Neuronal stem cell (in vitro differentiated cells): ENCODE measurements at regions not wholly inside any gene's neighbourhood (a gene's known extent, or its start where the extent isn't known, plus 50 kb on each side); places are given as distances from the start of the nearest gene placed in this dataset.
A peak's percentile ranks its signal among the peaks of the same experiment; 100 is the strongest.

ENCODE experiments used
- DNase-seq: peaks from one replicate; pipeline ENCODE4 v3.0.0-alpha.2; 2013; ENCODE audit warnings: low spot score
- H2AFZ ChIP-seq: one replicate; pipeline ENCODE4 v1.6.1; 2013; ENCODE audit warnings: mild to moderate bottlenecking, low read length, inconsistent platforms
- H2AK5ac ChIP-seq: 2 replicates; pipeline ENCODE4 v1.6.1; 2013; ENCODE audit warnings: low read depth, mild to moderate bottlenecking, inconsistent platforms, low read length, moderate library complexity, mixed read lengths
- H2BK120ac ChIP-seq: 2 replicates; pipeline ENCODE4 v1.6.1; 2013; ENCODE audit warnings: low read depth, mild to moderate bottlenecking, inconsistent platforms, low read length, moderate library complexity, mixed read lengths
- H2BK12ac ChIP-seq: one replicate; pipeline ENCODE4 v1.6.1; 2013; ENCODE audit warnings: low read length, inconsistent platforms
- H2BK15ac ChIP-seq: 2 replicates; pipeline ENCODE4 v1.6.1; 2013; ENCODE audit warnings: mild to moderate bottlenecking, low read length, inconsistent platforms, mixed read lengths
- H2BK5ac ChIP-seq: one replicate; pipeline ENCODE4 v1.6.1; 2013; ENCODE audit warnings: inconsistent platforms, mild to moderate bottlenecking, low read length, moderate library complexity
- H3K14ac ChIP-seq: one replicate; pipeline ENCODE4 v1.6.1; 2013; ENCODE audit warnings: low read length, inconsistent platforms
- H3K18ac ChIP-seq: 2 replicates; pipeline ENCODE4 v1.6.1; 2013; ENCODE audit warnings: low read length, inconsistent platforms
- H3K23ac ChIP-seq: 2 replicates; pipeline ENCODE4 v1.6.1; 2013; ENCODE audit warnings: low read depth, mild to moderate bottlenecking, mixed read lengths, low read length, inconsistent platforms; ENCODE audit not compliant: poor library complexity
- H3K27ac ChIP-seq: replicated peaks from 3 replicates; pipeline ENCODE4 v1.5.1; 2013; ENCODE audit warnings: low read length, inconsistent platforms
- H3K27me3 ChIP-seq, 3 experiments: 2 replicates each; pipeline ENCODE4 v1.6.1; 2013; ENCODE audit warnings: low read length in 3 of 3, mild to moderate bottlenecking in 2 of 3, inconsistent platforms in 1 of 3, low read depth in 1 of 3, mixed read lengths in 1 of 3, moderate library complexity in 1 of 3; ENCODE audit not compliant: control insufficient read depth in 3 of 3, insufficient read depth in 3 of 3
- H3K36me3 ChIP-seq, 2 donors: replicated peaks in 1 of 2; 2 replicates each; pipeline ENCODE4 v1.6.1; 2013; ENCODE audit warnings: low read length in 2 of 2; ENCODE audit not compliant: control insufficient read depth in 2 of 2, insufficient read depth in 2 of 2
- H3K4ac ChIP-seq: 2 replicates; pipeline ENCODE4 v1.6.1; 2013; ENCODE audit warnings: inconsistent platforms, mild to moderate bottlenecking, low read length, moderate library complexity
- H3K4me1 ChIP-seq, 2 donors: 1 replicate in 1 of 2; 2 replicates in 1 of 2; pipeline ENCODE4 v1.6.1; 2013; ENCODE audit warnings: low read length in 2 of 2, low read depth in 1 of 2; ENCODE audit not compliant: control insufficient read depth in 2 of 2, insufficient read depth in 1 of 2
- H3K4me2 ChIP-seq: one replicate; pipeline ENCODE4 v1.6.1; 2013; ENCODE audit warnings: mild to moderate bottlenecking, low read length, inconsistent platforms; ENCODE audit not compliant: insufficient read depth, poor library complexity, severe bottlenecking
- H3K4me3 ChIP-seq, 2 donors: 2 replicates each; pipeline ENCODE4 v1.5.1; 2013; ENCODE audit warnings: low read length in 2 of 2, mild to moderate bottlenecking in 2 of 2, inconsistent platforms in 1 of 2, moderate library complexity in 1 of 2
- H3K79me1 ChIP-seq: one replicate; pipeline ENCODE4 v1.6.1; 2013; ENCODE audit warnings: low read depth, mild to moderate bottlenecking, inconsistent platforms, low read length, moderate library complexity
- H3K9ac ChIP-seq: one replicate; pipeline ENCODE4 v1.6.1; 2013; ENCODE audit warnings: mild to moderate bottlenecking, low read depth, low read length, inconsistent platforms; ENCODE audit not compliant: poor library complexity
- H3K9me3 ChIP-seq, 2 donors: replicated peaks in 1 of 2; 2 replicates each; pipeline versions ENCODE3 to v1.6.1; 2013; ENCODE audit warnings: low read length in 2 of 2, mild to moderate bottlenecking in 2 of 2, inconsistent platforms in 1 of 2, low read depth in 1 of 2, mixed read lengths in 1 of 2, moderate library complexity in 1 of 2; ENCODE audit not compliant: control insufficient read depth in 2 of 2, insufficient read depth in 1 of 2
- H4K8ac ChIP-seq: one replicate; pipeline ENCODE4 v1.6.1; 2013; ENCODE audit warnings: low read depth, mild to moderate bottlenecking, inconsistent platforms, low read length, moderate library complexity
- H4K91ac ChIP-seq: one replicate; pipeline ENCODE4 v1.6.1; 2013; ENCODE audit warnings: low read length, low read depth, mild to moderate bottlenecking, inconsistent platforms; ENCODE audit not compliant: poor library complexity
- WGBS, 2 donors: extraction: QIAGEN DNeasy Blood & Tissue Kit; methylation state at CpG; one replicate each; pipeline ENCODE4 v1.1.7; 2013; ENCODE audit warnings: missing lambda C conversion rate in 2 of 2, mixed read lengths in 1 of 2; ENCODE audit not compliant: insufficient read length in 2 of 2, insufficient replicate concordance in 1 of 2; ENCODE audit errors: extremely low coverage in 2 of 2; 5-methylcytosine and 5-hydroxymethylcytosine counted together

DNA sequence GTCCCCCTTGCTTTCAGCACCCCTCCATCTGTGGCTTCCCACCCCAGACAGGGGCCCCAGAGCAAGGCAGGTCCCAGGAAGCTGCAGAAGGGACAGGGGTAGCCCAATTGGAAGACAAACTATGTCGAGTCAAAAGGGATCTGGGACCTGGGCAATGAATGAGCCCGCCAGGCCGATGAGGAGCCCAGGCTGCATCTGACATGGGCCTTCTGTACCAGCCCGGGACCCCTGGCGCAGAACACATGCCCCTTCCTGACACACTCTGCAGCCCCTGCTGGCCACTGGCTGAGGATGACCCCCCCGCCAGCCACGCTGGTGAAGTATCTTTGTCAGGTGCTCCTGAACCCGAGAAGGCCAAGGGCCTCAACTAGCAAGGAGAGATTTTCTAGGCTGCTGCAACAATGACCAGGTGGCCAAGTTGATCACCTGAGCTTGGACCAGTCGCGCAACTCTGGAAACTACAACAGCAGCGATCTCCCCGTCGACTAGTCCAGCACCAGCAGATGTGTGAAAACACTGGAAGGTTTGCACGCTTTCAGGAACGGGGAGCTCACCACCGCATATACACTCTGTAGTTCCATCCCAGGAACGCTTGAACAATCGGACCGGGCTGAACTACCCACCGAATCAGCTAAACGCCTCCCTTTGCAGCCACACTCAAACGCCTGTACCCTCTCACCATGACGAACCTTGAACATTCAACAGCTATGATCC lies 119.0 kb downstream of the NCOR2 start:
- Histone ChIP-seq H2BK5ac (peak overlapping the region; percentile 57), H3K18ac (peak overlapping the region; percentile 70), H3K4ac (no peak overlapping the region), H3K4me1 (peaks cover 13 to 24% of the 10 kb centered on the region in 2 donors), H2BK120ac (no peak overlapping the region), H3K4me3 (no peak overlapping the region), H4K8ac (no peak overlapping the region), H3K27me3 (no peaks in the 10 kb centered on the region), H3K4me2 (no peak overlapping the region), H3K36me3 (peaks cover 4 to 21% of the 10 kb centered on the region in 2 donors), H4K91ac (no peak overlapping the region), H3K27ac (no peak overlapping the region), H3K79me1 (peaks cover 10% of the 10 kb centered on the region), H3K14ac (no peak overlapping the region), H2BK15ac (no peak overlapping the region), H3K9me3 (no peaks in the 10 kb centered on the region), H3K9ac (no peak overlapping the region), H2AK5ac (peak overlapping the region; percentile 31), H2BK12ac (no peak overlapping the region), H3K23ac (peak overlapping the region; percentile 17), H2AFZ (no peak overlapping the region)
- no CpG with 5 or more reads among the region's 23 CpGs for WGBS, 2 donors
- no peak for DNase-seq

DNA sequence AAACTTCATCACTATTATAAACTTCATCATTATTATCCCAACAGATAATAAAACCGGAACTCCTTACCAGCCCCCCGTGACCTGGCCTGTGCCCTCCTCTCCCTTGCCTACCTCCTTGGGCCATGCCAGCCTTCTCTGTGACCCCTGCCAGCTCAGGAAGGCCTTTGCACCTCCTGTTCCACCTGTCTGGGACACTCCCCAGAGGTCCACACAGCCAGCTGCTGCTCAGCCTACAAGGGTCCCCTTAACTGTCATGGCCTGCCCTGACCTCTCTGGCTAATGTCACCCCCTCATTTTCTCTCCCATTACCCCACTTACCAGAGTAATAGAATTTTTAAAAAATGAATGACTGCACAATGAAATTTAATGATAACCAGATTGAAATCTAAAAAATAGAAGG lies 121.0 kb downstream of the NCOR2 start:
- no peaks in the 10 kb centered on the region for H3K9me3 ChIP-seq
- H3K14ac ChIP-seq = no peak overlapping the region
- H2AFZ ChIP-seq = no peak overlapping the region
- H3K4me2 ChIP-seq = no peak overlapping the region
- no peaks in the 10 kb centered on the region for H3K27me3 ChIP-seq
- H3K9ac ChIP-seq = no peak overlapping the region
- DNase-seq = no peak
- H2AK5ac ChIP-seq = no peak overlapping the region
- no peak overlapping the region for H3K4me3 ChIP-seq
- H2BK120ac ChIP-seq = no peak overlapping the region
- no peak overlapping the region for H3K27ac ChIP-seq
- H3K23ac ChIP-seq = no peak overlapping the region
- no peak overlapping the region for H2BK5ac ChIP-seq
- no peak overlapping the region for H3K4ac ChIP-seq
- no peak overlapping the region for H3K18ac ChIP-seq
- WGBS, 2 donors = no CpG with 5 or more reads among the region's 2 CpGs
- no peak overlapping the region for H4K91ac ChIP-seq
- H3K36me3 ChIP-seq = peaks cover 4 to 33% of the 10 kb centered on the region in 2 donors
- peaks cover 3% of the 10 kb centered on the region for H3K79me1 ChIP-seq
- H3K4me1 ChIP-seq = peaks cover 7 to 10% of the 10 kb centered on the region in 2 donors
- H2BK12ac ChIP-seq = no peak overlapping the region
- no peak overlapping the region for H4K8ac ChIP-seq
- no peak overlapping the region for H2BK15ac ChIP-seq

DNA sequence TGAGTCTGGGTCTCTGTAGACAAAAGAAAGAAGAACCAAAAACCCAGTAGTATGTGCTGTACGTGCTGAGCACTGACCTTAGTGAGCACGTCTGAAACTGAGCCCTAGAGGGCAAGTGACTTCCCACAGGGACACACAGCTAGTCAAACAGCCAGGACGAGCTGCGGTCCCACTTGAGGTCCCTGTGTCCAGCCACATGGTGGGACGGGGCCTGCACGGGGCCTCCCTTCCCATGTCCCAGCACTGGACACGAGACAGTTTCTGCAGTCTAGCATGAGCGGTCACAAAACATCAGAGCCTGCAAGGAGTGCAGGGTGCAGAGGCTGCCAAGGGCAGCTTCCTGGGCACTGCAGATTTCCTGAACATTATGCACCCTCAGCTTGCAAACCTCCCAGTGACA lies 121.6 kb downstream of the NCOR2 start:
- Histone ChIP-seq H3K9ac (no peak overlapping the region), H3K79me1 (peaks cover 3% of the 10 kb centered on the region), H3K27me3 (no peaks in the 10 kb centered on the region), H3K9me3 (no peaks in the 10 kb centered on the region), H3K4me2 (no peak overlapping the region), H3K27ac (no peak overlapping the region), H3K18ac (peak overlapping the region; percentile 44), H2AFZ (no peak overlapping the region), H3K14ac (peak overlapping the region; percentile 39), H2BK120ac (no peak overlapping the region), H3K36me3 (peaks cover 1 to 33% of the 10 kb centered on the region in 2 donors), H4K91ac (no peak overlapping the region), H4K8ac (no peak overlapping the region), H3K4ac (no peak overlapping the region), H3K23ac (peak overlapping the region; percentile 76), H2AK5ac (no peak overlapping the region), H3K4me1 (peaks cover 9 to 11% of the 10 kb centered on the region in 2 donors), H3K4me3 (no peak overlapping the region), H2BK15ac (no peak overlapping the region), H2BK5ac (no peak overlapping the region), H2BK12ac (no peak overlapping the region)
- no CpG with 5 or more reads among the region's 8 CpGs for WGBS, 2 donors
- no peak for DNase-seq

DNA sequence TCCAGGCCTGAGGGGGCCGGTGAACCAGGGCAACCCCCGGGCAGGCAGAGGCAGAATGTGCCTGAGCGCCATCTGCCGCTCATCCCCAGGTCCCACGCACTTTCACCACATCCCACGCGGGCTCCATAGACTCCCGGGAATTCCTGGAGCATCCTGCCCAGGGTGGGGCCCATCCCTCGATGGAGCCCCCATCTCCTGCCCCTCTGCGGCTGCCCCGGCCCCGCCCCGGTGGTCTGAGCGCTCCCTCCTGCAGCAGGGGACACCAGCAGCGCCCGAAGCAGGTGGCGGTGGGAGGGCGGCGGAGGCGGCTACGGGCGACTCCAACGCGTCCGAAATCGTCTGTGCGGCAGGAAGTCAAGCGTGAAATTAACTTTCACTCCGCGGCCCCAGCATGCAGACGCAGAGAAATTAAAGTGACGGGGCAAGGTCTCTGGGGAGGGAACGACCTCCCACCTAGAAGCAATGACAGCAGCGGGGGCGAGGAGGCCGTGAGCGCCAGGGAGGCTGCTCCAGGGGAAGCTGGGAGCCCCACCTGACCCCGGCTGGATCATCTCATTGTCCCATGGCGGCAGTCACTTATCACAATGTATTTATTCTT lies 122.2 kb downstream of the NCOR2 start:
- H3K23ac ChIP-seq = no peak overlapping the region
- no peak overlapping the region for H4K8ac ChIP-seq
- no peaks in the 10 kb centered on the region for H3K27me3 ChIP-seq
- H2BK12ac ChIP-seq = no peak overlapping the region
- H3K4ac ChIP-seq = no peak overlapping the region
- no peak for DNase-seq
- no peak overlapping the region for H2BK5ac ChIP-seq
- no peak overlapping the region for H3K4me2 ChIP-seq
- no peak overlapping the region for H4K91ac ChIP-seq
- no peak overlapping the region for H2BK120ac ChIP-seq
- no peak overlapping the region for H2BK15ac ChIP-seq
- H3K9ac ChIP-seq = no peak overlapping the region
- H3K36me3 ChIP-seq = peaks cover 2 to 33% of the 10 kb centered on the region in 2 donors
- H3K4me1 ChIP-seq = peaks cover 9 to 14% of the 10 kb centered on the region in 2 donors
- H3K79me1 ChIP-seq = peaks cover 3% of the 10 kb centered on the region
- no peak overlapping the region for H2AFZ ChIP-seq
- no peak overlapping the region for H3K14ac ChIP-seq
- H2AK5ac ChIP-seq = no peak overlapping the region
- H3K9me3 ChIP-seq = no peaks in the 10 kb centered on the region
- H3K27ac ChIP-seq = no peak overlapping the region
- H3K4me3 ChIP-seq = no peak overlapping the region
- WGBS, 2 donors = no CpG with 5 or more reads among the region's 39 CpGs
- H3K18ac ChIP-seq = peak overlapping the region; percentile 40
